Cardiac muscle cell (in vitro differentiated cells and primary cell): ENCODE measurements at regions not wholly inside any gene's neighbourhood (a gene's known extent, or its start where the extent isn't known, plus 50 kb on each side); places are given as distances from the start of the nearest gene placed in this dataset.
"Not testable (repeated sequence)": the region's sequence is repeated elsewhere in the genome, so short reads cannot be mapped to it uniquely, and the experiment has no call there.

ENCODE experiments used
- DNase-seq, 2 donors: peaks; one replicate each; pipeline versions ENCODE4 v3.0.0 to v3.0.0-alpha.2; 2010 to 2017; ENCODE audit warnings: low read depth in 1 of 2, low spot score in 1 of 2
- H3K27ac ChIP-seq: fragments of 200-600 bp; sonication (generic); 2 replicates; pipeline ENCODE4 v1.5.1; 2016
- H3K27me3 ChIP-seq: fragments of 200-600 bp; sonication (generic); 2 replicates; pipeline ENCODE4 v1.6.0; 2016; ENCODE audit warnings: control low read depth
- H3K36me3 ChIP-seq: fragments of 200-600 bp; sonication (generic); 2 replicates; pipeline ENCODE4 v1.5.1; 2016; ENCODE audit warnings: control low read depth
- H3K4me1 ChIP-seq: fragments of 200-600 bp; sonication (generic); 2 replicates; pipeline ENCODE4 v1.8.1; 2017; ENCODE audit warnings: low read depth, mild to moderate bottlenecking, mixed run types
- H3K4me3 ChIP-seq: fragments of 200-600 bp; sonication (generic); 2 replicates; pipeline ENCODE4 v1.5.1; 2016; ENCODE audit warnings: mild to moderate bottlenecking
- H3K9me3 ChIP-seq: fragments of 200-600 bp; sonication (generic); 2 replicates; pipeline ENCODE4 v1.5.1; 2017; ENCODE audit warnings: low read depth, mild to moderate bottlenecking, control low read depth
- TF ChIP-seq, protein P1 (sequence below): IDR thresholded peaks from 2 replicates; pipeline ENCODE4 v1.5.1; 2012; ENCODE audit warnings: low read depth, mild to moderate bottlenecking, low read length

DNA sequence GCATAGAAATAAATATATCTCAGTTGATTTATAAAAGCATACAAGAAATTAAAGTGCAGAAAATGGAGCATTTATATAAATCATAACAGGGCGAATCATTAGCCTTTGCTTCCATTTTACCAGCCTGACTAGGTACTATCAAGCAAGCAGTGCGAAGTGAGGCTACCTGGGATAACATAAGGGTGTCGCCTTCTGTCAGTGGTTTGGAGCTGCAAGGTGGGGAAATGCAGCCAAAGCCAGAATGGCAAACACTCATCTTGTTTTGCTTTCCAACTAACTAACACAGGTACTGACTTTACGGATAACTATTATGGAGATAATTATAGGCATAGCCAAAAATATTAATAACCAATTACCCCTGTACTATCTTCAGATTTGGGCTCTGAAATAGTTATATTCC, 1459.8 kb downstream of the RAPGEF2 start:
- no peaks in the 10 kb centered on the region for H3K4me1 ChIP-seq
- H3K27me3 ChIP-seq: no peaks in the 10 kb centered on the region
- H3K4me3 ChIP-seq: no peak overlapping the region
- no peaks in the 10 kb centered on the region for H3K36me3 ChIP-seq
- TF ChIP-seq, protein P1, sequence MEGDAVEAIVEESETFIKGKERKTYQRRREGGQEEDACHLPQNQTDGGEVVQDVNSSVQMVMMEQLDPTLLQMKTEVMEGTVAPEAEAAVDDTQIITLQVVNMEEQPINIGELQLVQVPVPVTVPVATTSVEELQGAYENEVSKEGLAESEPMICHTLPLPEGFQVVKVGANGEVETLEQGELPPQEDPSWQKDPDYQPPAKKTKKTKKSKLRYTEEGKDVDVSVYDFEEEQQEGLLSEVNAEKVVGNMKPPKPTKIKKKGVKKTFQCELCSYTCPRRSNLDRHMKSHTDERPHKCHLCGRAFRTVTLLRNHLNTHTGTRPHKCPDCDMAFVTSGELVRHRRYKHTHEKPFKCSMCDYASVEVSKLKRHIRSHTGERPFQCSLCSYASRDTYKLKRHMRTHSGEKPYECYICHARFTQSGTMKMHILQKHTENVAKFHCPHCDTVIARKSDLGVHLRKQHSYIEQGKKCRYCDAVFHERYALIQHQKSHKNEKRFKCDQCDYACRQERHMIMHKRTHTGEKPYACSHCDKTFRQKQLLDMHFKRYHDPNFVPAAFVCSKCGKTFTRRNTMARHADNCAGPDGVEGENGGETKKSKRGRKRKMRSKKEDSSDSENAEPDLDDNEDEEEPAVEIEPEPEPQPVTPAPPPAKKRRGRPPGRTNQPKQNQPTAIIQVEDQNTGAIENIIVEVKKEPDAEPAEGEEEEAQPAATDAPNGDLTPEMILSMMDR: no peak
- no peak for DNase-seq
- H3K9me3 ChIP-seq: no peaks in the 10 kb centered on the region
- H3K27ac ChIP-seq: no peak overlapping the region

DNA sequence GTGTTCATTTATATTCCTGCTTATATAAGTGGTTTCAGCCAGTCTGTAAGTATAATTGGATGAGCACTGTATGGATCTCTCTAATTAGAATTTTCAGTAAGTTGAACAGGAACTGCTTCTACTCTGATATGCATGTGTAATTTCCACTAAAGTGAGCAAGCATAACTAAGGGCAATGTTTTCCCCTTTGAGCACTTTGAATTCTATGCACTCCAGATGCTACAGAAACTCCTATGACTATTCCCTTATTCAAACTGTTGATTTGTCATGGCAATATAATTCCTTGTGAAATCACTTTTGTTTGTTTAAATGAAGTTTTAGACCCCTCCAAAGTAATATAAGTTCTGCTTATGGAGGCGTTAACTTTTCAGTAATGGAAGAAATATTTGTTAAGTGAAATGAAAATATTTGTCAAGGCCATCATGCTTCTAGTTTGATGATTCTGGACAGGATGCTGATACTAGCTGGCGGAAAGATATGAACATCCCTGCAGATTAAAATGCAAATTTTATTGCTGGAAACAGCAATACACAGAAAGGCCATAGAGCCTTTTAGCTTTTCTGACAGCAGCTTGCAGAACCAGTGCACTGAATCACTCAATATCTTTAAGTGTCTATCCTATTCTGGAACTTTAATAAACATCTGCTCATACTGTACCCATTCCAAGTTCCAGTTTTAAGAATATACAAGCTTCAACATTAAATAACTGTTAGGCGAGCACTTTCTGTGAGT, 1460.8 kb downstream of the RAPGEF2 start:
- no peak for DNase-seq
- H3K4me1 ChIP-seq: no peaks in the 10 kb centered on the region
- H3K4me3 ChIP-seq: no peak overlapping the region
- TF ChIP-seq, protein P1: no peak
- H3K27ac ChIP-seq: no peak overlapping the region
- H3K36me3 ChIP-seq: no peaks in the 10 kb centered on the region
- H3K27me3 ChIP-seq: no peaks in the 10 kb centered on the region
- H3K9me3 ChIP-seq: no peaks in the 10 kb centered on the region

- H3K4me1 ChIP-seq: no peaks in the 10 kb centered on the region
- TF ChIP-seq, protein P1: no peak
- H3K4me3 ChIP-seq: no peak overlapping the region
- DNase-seq: no peak
- no peaks in the 10 kb centered on the region for H3K9me3 ChIP-seq
- H3K36me3 ChIP-seq: no peaks in the 10 kb centered on the region
- H3K27ac ChIP-seq: no peak overlapping the region
- H3K27me3 ChIP-seq: no peaks in the 10 kb centered on the region
Observed at GRCh38 chr4:160567634-160568033, 1464.8 kb downstream of the RAPGEF2 start.

DNA sequence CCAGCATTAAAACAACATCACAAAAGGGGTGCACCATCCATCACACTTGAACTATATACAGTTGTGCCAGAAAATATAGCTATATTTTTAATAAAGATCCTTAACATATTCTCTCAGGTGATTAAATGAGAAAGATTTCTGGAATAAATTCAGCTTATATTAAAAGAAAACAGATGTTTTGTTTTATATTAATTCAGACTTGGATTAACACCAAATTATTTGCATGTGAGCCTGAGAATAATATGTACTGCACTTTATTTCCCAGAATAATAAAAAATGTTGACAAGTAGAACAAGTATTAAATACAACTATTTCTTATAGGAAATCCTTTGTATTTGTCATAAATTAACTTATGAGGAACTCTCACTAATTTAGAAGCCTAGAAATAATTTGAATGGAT, 1467.4 kb downstream of the RAPGEF2 start:
- Histone ChIP-seq H3K27me3 (no peaks in the 10 kb centered on the region), H3K27ac (no peak overlapping the region), H3K9me3 (no peaks in the 10 kb centered on the region), H3K4me1 (no peaks in the 10 kb centered on the region), H3K36me3 (no peaks in the 10 kb centered on the region), H3K4me3 (no peak overlapping the region)
- no peak for DNase-seq
- TF ChIP-seq, protein P1: no peak

DNA sequence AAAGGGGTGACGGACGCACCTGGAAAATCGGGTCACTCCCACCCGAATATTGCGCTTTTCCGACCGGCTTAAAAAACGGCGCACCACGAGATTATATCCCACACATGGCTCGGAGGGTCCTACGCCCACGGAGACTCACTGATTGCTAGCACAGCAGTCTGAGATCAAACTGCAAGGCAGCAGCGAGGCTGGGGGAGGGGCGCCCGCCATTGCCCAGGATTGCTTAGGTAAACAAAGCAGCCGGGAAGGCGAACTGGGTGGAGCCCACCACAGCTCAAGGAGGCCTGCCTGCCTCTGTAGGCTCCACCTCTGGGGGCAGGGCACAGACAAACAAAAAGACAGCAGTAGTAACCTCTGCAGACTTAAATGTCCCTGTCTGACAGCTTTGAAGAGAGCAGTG, 1471.4 kb downstream of the RAPGEF2 start:
- not testable (repeated sequence) for H3K27me3 ChIP-seq, H3K4me3 ChIP-seq, H3K4me1 ChIP-seq, H3K36me3 ChIP-seq, H3K27ac ChIP-seq, H3K9me3 ChIP-seq, DNase-seq

- Histone ChIP-seq H3K4me1 (no peaks in the 10 kb centered on the region), H3K27me3 (no peaks in the 10 kb centered on the region), H3K9me3 (no peaks in the 10 kb centered on the region), H3K36me3 (no peaks in the 10 kb centered on the region), H3K4me3 (no peak overlapping the region), H3K27ac (no peak overlapping the region)
- DNase-seq: no peak
- TF ChIP-seq, protein P1: no peak
Observed at GRCh38 chr4:160580581-160580980, 1477.7 kb downstream of the RAPGEF2 start.
